SK-N-SH (cell line): ENCODE measurements at regions not wholly inside any gene's neighbourhood (a gene's known extent, or its start where the extent isn't known, plus 50 kb on each side); places are given as distances from the start of the nearest gene placed in this dataset.

Experiments used
- CTCF ChIA-PET: fragments of 300-600, 350-600 bp; formaldehyde crosslinking; extraction: SDS; loops from one replicate; lab custom pipeline; 2021; lab: Yijun Ruan, JAX
- POLR2A ChIA-PET: fragments of 350-600 bp; sonication (Branson Sonifier 250); formaldehyde crosslinking; extraction: SDS; loops from one replicate; lab custom pipeline; 2020; ENCODE audit warnings: antibody characterized with exemption, inconsistent platforms; lab: Yijun Ruan, JAX
- DNase-seq: peaks from one replicate; pipeline ENCODE4 v3.0.0; 2012
- H2AFZ ChIP-seq: fragments of 200-600 bp; sonication (generic); 2 replicates; pipeline ENCODE4 v1.8.1; 2016; ENCODE audit warnings: antibody characterized with exemption, mild to moderate bottlenecking, low read depth
- H3F3A ChIP-seq: fragments of 200-600 bp; sonication (generic); replicated peaks from 2 replicates; pipeline ENCODE3; 2016; ENCODE audit warnings: antibody characterized with exemption, mild to moderate bottlenecking; ENCODE audit not compliant: insufficient read depth
- H3K27ac ChIP-seq, 2 experiments: fragments of 200-500 bp in 1 of 2; fragments of 200-600 bp in 1 of 2; sonication (Bioruptor generic) in 1 of 2; sonication (generic), shearing (Covaris generic) in 1 of 2; 2 replicates each; pipeline versions ENCODE4 v1.5.1 to v1.6.1; 2014 to 2016; ENCODE audit warnings: low read depth in 2 of 2, inconsistent platforms in 1 of 2, low read length in 1 of 2, mild to moderate bottlenecking in 1 of 2, mixed read lengths in 1 of 2
- H3K27me3 ChIP-seq: fragments of 200-600 bp; sonication (generic), shearing (Covaris generic); 2 replicates; pipeline ENCODE4 v1.6.1; 2016; ENCODE audit warnings: mixed run types; ENCODE audit not compliant: insufficient read depth
- H3K36me3 ChIP-seq, 2 experiments: fragments of 200-500 bp in 1 of 2; fragments of 200-600 bp in 1 of 2; sonication (Bioruptor generic) in 1 of 2; sonication (generic) in 1 of 2; replicated peaks in 1 of 2; 2 replicates each; pipeline versions ENCODE3 to v1.5.1; 2014 to 2016; ENCODE audit warnings: low read length in 1 of 2, mild to moderate bottlenecking in 1 of 2; ENCODE audit not compliant: insufficient read depth in 2 of 2, control insufficient read depth in 1 of 2
- H3K4me1 ChIP-seq, 2 experiments: fragments of 200-500 bp in 1 of 2; fragments of 200-600 bp in 1 of 2; sonication (Bioruptor generic) in 1 of 2; sonication (generic), shearing (Covaris generic) in 1 of 2; 2 replicates each; pipeline versions ENCODE4 v1.5.1 to v1.6.1; 2014 to 2016; ENCODE audit warnings: low read depth in 1 of 2, low read length in 1 of 2, mixed run types in 1 of 2; ENCODE audit not compliant: insufficient read depth in 2 of 2, control insufficient read depth in 1 of 2
- H3K4me2 ChIP-seq: fragments of 200-600 bp; sonication (generic), shearing (Covaris generic); 2 replicates; pipeline ENCODE4 v1.6.1; 2017; ENCODE audit warnings: mixed run types
- H3K4me3 ChIP-seq, 2 experiments: fragments of 200-500 bp in 1 of 2; fragments of 200-600 bp in 1 of 2; sonication (Bioruptor generic) in 1 of 2; sonication (generic), shearing (Covaris generic) in 1 of 2; 2 replicates each; pipeline versions ENCODE4 v1.5.1 to v1.8.1; 2014 to 2016; ENCODE audit warnings: low read depth in 2 of 2, inconsistent platforms in 1 of 2, low read length in 1 of 2, mild to moderate bottlenecking in 1 of 2, mixed read lengths in 1 of 2, moderate library complexity in 1 of 2
- H3K79me2 ChIP-seq: fragments of 200-600 bp; sonication (generic); 2 replicates; pipeline ENCODE4 v1.8.1; 2017; ENCODE audit warnings: mild to moderate bottlenecking; ENCODE audit not compliant: insufficient read depth
- H3K9ac ChIP-seq: fragments of 200-600 bp; sonication (generic); 2 replicates; pipeline ENCODE4 v1.6.1; 2017; ENCODE audit warnings: mixed run types
- H3K9me2 ChIP-seq: fragments of 200-600 bp; sonication (generic); 2 replicates; pipeline ENCODE4 v1.6.1; 2017; ENCODE audit warnings: mixed run types
- H3K9me3 ChIP-seq: fragments of 200-600 bp; sonication (generic); 2 replicates; pipeline ENCODE4 v1.6.1; 2017; ENCODE audit warnings: mixed run types, mild to moderate bottlenecking, moderate library complexity
- H4K20me1 ChIP-seq: fragments of 200-600 bp; sonication (generic); 2 replicates; pipeline ENCODE4 v1.6.1; 2017; ENCODE audit warnings: mild to moderate bottlenecking, mixed run types; ENCODE audit not compliant: insufficient read depth
- CHD2 ChIP-seq: fragments of 150-350 bp; IDR thresholded peaks from 2 replicates; pipeline ENCODE4 v1.6.1; 2018; ENCODE audit warnings: low read length; ENCODE audit not compliant: partially characterized antibody
- ELF1 ChIP-seq: IDR thresholded peaks from 2 replicates; pipeline ENCODE4 v1.4.0; 2012
- FOSL2 ChIP-seq: IDR thresholded peaks from 2 replicates; pipeline ENCODE4 v1.4.0; 2012; ENCODE audit warnings: low read depth, mild to moderate bottlenecking, moderate library complexity, borderline replicate concordance
- FOXJ3 ChIP-seq: sonication (generic); formaldehyde crosslinking; IDR thresholded peaks from 2 replicates; pipeline ENCODE4 v1.5.1; 2020; ENCODE audit warnings: mild to moderate bottlenecking, missing genetic modification reagents
- GATA2 ChIP-seq: sonication (generic); formaldehyde crosslinking; IDR thresholded peaks from 2 replicates; pipeline ENCODE4 v1.5.0; 2020; ENCODE audit warnings: mild to moderate bottlenecking, missing genetic modification reagents
- IRF3 ChIP-seq: fragments of 150-350 bp; IDR thresholded peaks from 2 replicates; pipeline ENCODE4 v1.6.1; 2016; ENCODE audit warnings: mild to moderate bottlenecking, low read depth, low read length
- JUND ChIP-seq: IDR thresholded peaks from 2 replicates; pipeline ENCODE4 v1.4.0; 2012
- MEF2A ChIP-seq: IDR thresholded peaks from 2 replicates; pipeline ENCODE4 v1.4.0; 2012; ENCODE audit warnings: low read depth, borderline replicate concordance
- MXI1 ChIP-seq: IDR thresholded peaks from 2 replicates; pipeline ENCODE4 v1.6.1; 2012; ENCODE audit warnings: mild to moderate bottlenecking, low read depth, low read length, improper control_type of control experiment
- NFIC ChIP-seq: IDR thresholded peaks from 2 replicates; pipeline ENCODE4 v1.4.0; 2012; ENCODE audit warnings: borderline replicate concordance
- PBX3 ChIP-seq: IDR thresholded peaks from 2 replicates; pipeline ENCODE4; 2012
- POLR2AphosphoS5 ChIP-seq: IDR thresholded peaks from 2 replicates; pipeline ENCODE4 v1.6.1; 2012; ENCODE audit warnings: low read depth, low read length
- RAD21 ChIP-seq: IDR thresholded peaks from 2 replicates; pipeline ENCODE4 v1.6.1; 2012; ENCODE audit warnings: mild to moderate bottlenecking, low read length
- REST ChIP-seq: IDR thresholded peaks from 2 replicates; pipeline ENCODE4 v1.6.1; 2012; ENCODE audit warnings: mild to moderate bottlenecking, low read depth, low read length, moderate library complexity
- RXRA ChIP-seq: IDR thresholded peaks from 2 replicates; pipeline ENCODE4 v1.4.0; 2012; ENCODE audit warnings: low read depth, mild to moderate bottlenecking, borderline replicate concordance
- TAF1 ChIP-seq: IDR thresholded peaks from 2 replicates; pipeline ENCODE4 v1.6.1; 2012; ENCODE audit warnings: low read depth, mild to moderate bottlenecking, low read length, moderate library complexity, borderline replicate concordance
- ZBTB33 ChIP-seq: IDR thresholded peaks from 2 replicates; pipeline ENCODE4 v1.4.0; 2012; ENCODE audit warnings: low read depth, borderline replicate concordance
- WGBS: methylation state at CpG from one replicate; pipeline ENCODE4 v1.1.6; 2017; ENCODE audit warnings: low lambda C conversion rate; 5-methylcytosine and 5-hydroxymethylcytosine counted together

- H3K4me3 ChIP-seq = no peak overlapping the region
- POLR2A ChIA-PET = no interaction called here
- H2AFZ ChIP-seq = no peak overlapping the region
- no peaks in the 10 kb centered on the region; a peak in 2 of 4 replicates for H3K4me1 ChIP-seq
- no peaks in the 10 kb centered on the region for H4K20me1 ChIP-seq
- H3K9me3 ChIP-seq = no peaks in the 10 kb centered on the region
- no peaks in the 10 kb centered on the region for H3K36me3 ChIP-seq
- H3K27me3 ChIP-seq = no peaks in the 10 kb centered on the region
- no peak for TF ChIP-seq CHD2
- TF ChIP-seq JUND = no peak
- no peak for TF ChIP-seq POLR2AphosphoS5
- TF ChIP-seq PBX3 = no peak
- no peak for TF ChIP-seq GATA2 (CRISPR knock-in tag)
- no peak for TF ChIP-seq FOSL2
- TF ChIP-seq TAF1 = no peak
- no peak for TF ChIP-seq MXI1
- TF ChIP-seq IRF3 = no peak
- TF ChIP-seq, all 33 proteins: peak for 0
- Histone ChIP-seq H3K9ac (no peak overlapping the region), H3K27ac (no peak overlapping the region), H3K79me2 (no peaks in the 10 kb centered on the region), H3K9me2 (no peaks in the 10 kb centered on the region), H3K4me2 (no peak overlapping the region), H3F3A (no peaks in the 10 kb centered on the region)
- 30% methylated on average over 3 of the region's 3 CpGs for WGBS
- CTCF ChIA-PET = interaction anchor here (1.6 to 7.4 kb wide), 2 partner anchors 11 to 173 kb away, joined by 6 to 46 read pairs; no protein-coding TSS in a partner anchor
- no peak for DNase-seq
Measured at GRCh38 chr13:53141336-53141735, 112.7 kb downstream of the OLFM4 start.

GRCh38 chr13:53142306-53142705, 113.7 kb downstream of the OLFM4 start:
- no peaks in the 10 kb centered on the region for H3K79me2 ChIP-seq
- no peaks in the 10 kb centered on the region for H3K36me3 ChIP-seq
- 42% methylated on average over 5 of the region's 5 CpGs for WGBS
- no peak overlapping the region for H3K4me3 ChIP-seq
- POLR2A ChIA-PET = no interaction called here
- no peaks in the 10 kb centered on the region for H3K9me3 ChIP-seq
- H3K9me2 ChIP-seq = no peaks in the 10 kb centered on the region
- no peak overlapping the region for H3K27ac ChIP-seq
- H3F3A ChIP-seq = no peaks in the 10 kb centered on the region
- H3K9ac ChIP-seq = no peak overlapping the region
- no peak for DNase-seq
- no peaks in the 10 kb centered on the region for H4K20me1 ChIP-seq
- no peak overlapping the region for H2AFZ ChIP-seq
- H3K4me1 ChIP-seq = no peaks in the 10 kb centered on the region; a peak in 2 of 4 replicates
- H3K4me2 ChIP-seq = no peak overlapping the region
- H3K27me3 ChIP-seq = no peaks in the 10 kb centered on the region
- CTCF ChIA-PET = interaction anchor here (1.0 to 7.4 kb wide), 3 partner anchors 10 to 174 kb away, joined by 3 to 46 read pairs (median 6); no protein-coding TSS in a partner anchor
- TF ChIP-seq ZBTB33 = no peak
- TF ChIP-seq POLR2AphosphoS5 = no peak
- TF ChIP-seq NFIC = no peak
- no peak for TF ChIP-seq PBX3
- no peak for TF ChIP-seq RXRA
- no peak for TF ChIP-seq ELF1
- no peak for TF ChIP-seq RAD21
- no peak for TF ChIP-seq MEF2A
- no peak for TF ChIP-seq FOXJ3 (CRISPR knock-in tag)
- TF ChIP-seq IRF3 = no peak
- no peak for TF ChIP-seq REST
